22Rv1 (cell line): ENCODE measurements at regions not wholly inside any gene's neighbourhood (a gene's known extent, or its start where the extent isn't known, plus 50 kb on each side); places are given as distances from the start of the nearest gene placed in this dataset.

Experiments
- CTCF ChIP-seq: fragments of 450-650 bp; IDR thresholded peaks from 2 replicates; pipeline ENCODE4 v1.5.1; 2017; ENCODE audit warnings: mild to moderate bottlenecking
- ZFX ChIP-seq: fragments of 450-650 bp; IDR thresholded peaks from 2 replicates; pipeline ENCODE4 v1.6.1; 2017; ENCODE audit warnings: antibody characterized with exemption, borderline replicate concordance

- TF ChIP-seq CTCF (no peak), ZFX (no peak)
These were observed 206.9 kb upstream of the FGGY start for GRCh38 chr1:59089922-59090457.
